AG09309 (cell line): ENCODE measurements at regions not wholly inside any gene's neighbourhood (a gene's known extent, or its start where the extent isn't known, plus 50 kb on each side); places are given as distances from the start of the nearest gene placed in this dataset.

Experiments used
- DNase-seq: peaks from one replicate; pipeline ENCODE4 v3.0.0-alpha.2; 2010; ENCODE audit warnings: low read depth
- H3K4me3 ChIP-seq: 2 replicates; pipeline ENCODE4 v1.5.1; 2011; ENCODE audit warnings: mild to moderate bottlenecking, low read depth, low read length, moderate library complexity; ENCODE audit not compliant: control insufficient read depth
- CTCF ChIP-seq: IDR thresholded peaks from 2 replicates; pipeline ENCODE4 v1.5.1; 2011; ENCODE audit warnings: mild to moderate bottlenecking, low read depth, low read length, inconsistent platforms; ENCODE audit not compliant: insufficient read depth, control insufficient read depth; ENCODE audit errors: missing control alignments

DNA sequence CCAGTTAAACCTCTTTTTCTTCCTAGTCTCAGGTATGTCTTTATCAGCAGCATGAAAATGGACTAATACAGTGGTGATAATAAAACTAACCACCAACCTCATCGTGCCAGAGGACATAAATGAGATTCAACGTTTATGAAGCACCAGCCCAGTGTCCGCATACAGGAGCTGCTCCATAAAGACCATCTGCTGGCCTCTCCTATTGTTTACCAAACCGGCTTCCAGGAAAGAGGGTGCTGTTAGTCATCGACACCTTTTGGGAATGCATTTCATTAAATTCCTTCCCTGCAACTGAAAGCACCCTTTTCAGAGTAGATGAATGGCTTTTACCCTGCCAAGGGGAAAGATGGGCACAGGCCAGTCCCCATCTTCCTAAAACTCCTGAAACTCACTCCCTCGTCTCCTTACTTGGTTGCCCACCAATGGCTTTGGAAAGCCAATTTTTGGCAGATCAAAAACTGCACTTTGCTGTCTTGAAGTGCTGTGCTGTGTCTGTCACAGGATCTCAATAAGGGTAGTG, 122.1 kb downstream of the AQP9 start:
- H3K4me3 ChIP-seq, result no peak overlapping the region
- no peak for TF ChIP-seq CTCF
- no peak for DNase-seq

- H3K4me3 ChIP-seq, result no peak overlapping the region
Observed at GRCh38 chr15:58260725-58261267, 122.6 kb downstream of the AQP9 start.

GRCh38 chr15:58261368-58261767, 123.2 kb downstream of the AQP9 start:
- no peak for TF ChIP-seq CTCF

More at GRCh38 chr15:58260725-58261267, 122.6 kb downstream of the AQP9 start:
- no peak for TF ChIP-seq CTCF
- no peak for DNase-seq

DNA sequence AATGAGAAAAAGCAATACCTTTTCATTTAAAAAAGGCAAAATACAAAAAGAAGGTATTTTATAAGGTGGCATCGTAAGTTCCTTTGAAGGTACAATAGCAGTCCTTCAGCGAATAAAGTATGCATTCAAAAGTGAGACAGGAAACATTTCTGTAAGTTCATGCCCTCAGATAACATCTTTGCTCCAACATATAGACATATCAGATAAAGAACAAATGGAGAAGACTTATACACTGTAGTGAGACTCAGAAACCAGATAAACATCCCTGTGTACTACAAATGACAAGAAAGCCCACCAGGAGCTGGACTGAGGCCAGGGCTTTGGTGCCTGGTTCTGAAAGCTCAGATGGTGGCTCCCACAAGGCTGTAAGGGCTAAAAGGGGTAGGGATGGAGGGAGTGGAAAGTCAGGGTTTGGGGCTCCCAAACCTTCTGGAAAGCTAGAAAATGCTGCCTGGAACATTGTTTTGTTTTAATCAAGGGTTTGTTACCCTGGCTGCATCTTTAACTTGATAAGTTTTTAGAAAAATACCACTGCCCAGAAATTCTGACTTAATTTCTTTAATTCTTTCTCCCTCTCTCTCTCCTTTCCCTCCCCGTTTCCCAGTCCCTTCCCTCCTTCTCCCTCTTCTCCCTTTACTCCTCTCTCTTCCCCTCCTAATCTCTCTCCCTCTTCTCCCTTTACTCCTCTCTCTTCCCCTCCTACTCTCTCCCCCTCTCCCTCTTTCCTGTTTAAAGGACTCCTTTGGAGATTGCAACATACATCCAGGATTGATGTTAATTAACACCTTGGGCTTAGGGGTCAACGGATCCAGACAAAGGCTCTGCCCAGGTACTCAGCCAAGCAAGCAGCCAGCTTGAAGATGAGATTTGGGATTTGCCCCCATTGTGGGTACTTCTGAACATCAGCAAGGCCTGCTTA, 126.1 kb downstream of the AQP9 start:
- no peak for TF ChIP-seq CTCF
- H3K4me3 ChIP-seq, result no peak overlapping the region
- no peak for DNase-seq

More at GRCh38 chr15:58261368-58261767, 123.2 kb downstream of the AQP9 start:
- no peak for DNase-seq
- no peak overlapping the region for H3K4me3 ChIP-seq

DNA sequence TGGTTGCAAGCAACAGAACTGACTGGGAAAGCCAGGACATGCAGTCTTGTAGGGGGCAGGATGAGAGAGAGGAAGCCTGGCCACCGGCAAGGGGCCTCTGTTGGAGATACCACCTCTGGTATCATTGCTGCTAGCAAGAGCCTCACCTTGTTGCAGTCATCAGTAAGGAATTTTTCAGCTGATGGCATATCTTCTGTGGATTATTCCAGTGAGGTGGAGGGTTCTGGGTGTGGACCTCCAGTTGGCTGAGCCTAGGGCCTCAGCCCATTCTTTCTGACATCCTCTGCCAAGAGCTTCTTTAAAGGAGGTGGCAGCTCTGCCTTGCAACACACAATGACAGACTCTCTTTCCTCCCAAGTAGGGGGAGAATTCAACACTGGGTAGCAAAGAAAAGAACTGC, 128.9 kb downstream of the AQP9 start:
- no peak for DNase-seq
- H3K4me3 ChIP-seq, result no peak overlapping the region
- TF ChIP-seq CTCF, result no peak

- no peak for TF ChIP-seq CTCF
- no peak overlapping the region for H3K4me3 ChIP-seq
Observed at GRCh38 chr15:58268746-58269267, 130.6 kb downstream of the AQP9 start.

More at GRCh38 chr15:58268746-58269267, 130.6 kb downstream of the AQP9 start:
- no peak for DNase-seq
